Calu3 (cell line): ENCODE measurements at regions not wholly inside any gene's neighbourhood (a gene's known extent, or its start where the extent isn't known, plus 50 kb on each side); places are given as distances from the start of the nearest gene placed in this dataset.
A peak's percentile ranks its signal among the peaks of the same experiment; 100 is the strongest.

Experiments
- BruUV-seq: library from RNA; stranded (reverse); fragments of 400-500 nt; replicated peaks from 2 replicates; lab custom pipeline; 2021; lab: Mats Ljungman, UMichigan
- CTCF ChIA-PET: fragments of 300-600 bp; sonication (Branson Sonifier 250); formaldehyde crosslinking; loops from one replicate; lab custom pipeline; 2022; ENCODE audit warnings: antibody characterized with exemption; lab: Charles Lee
- DNase-seq: peaks from one replicate; pipeline ENCODE4 v3.0.0; 2022
- H3K27ac Mint-ChIP-seq: one replicate; pipeline ENCODE4 v1.8.0; 2022; ENCODE audit warnings: mixed read lengths; ENCODE audit not compliant: unreplicated experiment
- H3K27me3 Mint-ChIP-seq: one replicate; pipeline ENCODE4 v1.8.0; 2022; ENCODE audit warnings: mixed read lengths; ENCODE audit not compliant: unreplicated experiment
- H3K36me3 Mint-ChIP-seq: one replicate; pipeline ENCODE4 v1.8.0; 2022; ENCODE audit warnings: mild to moderate bottlenecking, moderate library complexity, mixed read lengths; ENCODE audit not compliant: insufficient read depth, unreplicated experiment
- H3K4me1 Mint-ChIP-seq: one replicate; pipeline ENCODE4 v1.8.0; 2022; ENCODE audit warnings: mild to moderate bottlenecking, low read depth, mixed read lengths; ENCODE audit not compliant: unreplicated experiment
- H3K4me3 Mint-ChIP-seq: one replicate; pipeline ENCODE4 v1.8.0; 2022; ENCODE audit warnings: mild to moderate bottlenecking, low read depth, moderate library complexity, mixed read lengths; ENCODE audit not compliant: unreplicated experiment
- H3K9me3 Mint-ChIP-seq: one replicate; pipeline ENCODE4 v1.8.0; 2022; ENCODE audit warnings: low read depth, mixed read lengths; ENCODE audit not compliant: unreplicated experiment
- CTCF ChIP-seq: fragments of 200-600 bp; IDR thresholded peaks from one replicate; pipeline ENCODE4 v1.8.0; 2022; ENCODE audit warnings: antibody characterized with exemption; ENCODE audit not compliant: unreplicated experiment
- intact Hi-C: fragments of 100-400 bp; cut with micrococcal nuclease; formaldehyde crosslinking; loops from one replicate; pipeline ENCODE4 v1.10.0; 2022; ENCODE audit not compliant: unreplicated experiment

GRCh38 chr20:57939499-57939898, 229.7 kb upstream of the PMEPA1 start:
- no peak for TF ChIP-seq CTCF
- BruUV-seq: no TSS peak
- no peaks in the 10 kb centered on the region for H3K27me3 Mint-ChIP-seq
- peaks cover 74% of the 10 kb centered on the region for H3K4me1 Mint-ChIP-seq
- peaks cover 5% of the 10 kb centered on the region for H3K36me3 Mint-ChIP-seq
- H3K27ac Mint-ChIP-seq: no peak overlapping the region
- H3K9me3 Mint-ChIP-seq: no peaks in the 10 kb centered on the region
- intact Hi-C loops: no loop called here
- DNase-seq: no peak
- CTCF ChIA-PET: interaction anchor here (1.0 to 1.4 kb wide), 2 partner anchors 9 to 33 kb away, joined by 4 read pairs; no protein-coding TSS in a partner anchor
- no peak overlapping the region for H3K4me3 Mint-ChIP-seq

GRCh38 chr20:57938158-57939108, 228.6 kb upstream of the PMEPA1 start:
- no peak overlapping the region for H3K4me3 Mint-ChIP-seq
- intact Hi-C loops: no loop called here
- DNase-seq: no peak
- H3K9me3 Mint-ChIP-seq: no peaks in the 10 kb centered on the region
- CTCF ChIA-PET: no interaction called here
- peaks cover 5% of the 10 kb centered on the region for H3K36me3 Mint-ChIP-seq
- no TSS peak for BruUV-seq
- H3K27ac Mint-ChIP-seq: peak overlapping the region; percentile 28
- peaks cover 68% of the 10 kb centered on the region for H3K4me1 Mint-ChIP-seq
- TF ChIP-seq CTCF: peak; percentile 49
- no peaks in the 10 kb centered on the region for H3K27me3 Mint-ChIP-seq

- Mint-ChIP-seq H3K4me3 (no peak overlapping the region), H3K4me1 (peaks cover 61% of the 10 kb centered on the region), H3K9me3 (no peaks in the 10 kb centered on the region), H3K36me3 (peaks cover 5% of the 10 kb centered on the region), H3K27ac (peak overlapping the region; percentile 28), H3K27me3 (no peaks in the 10 kb centered on the region)
- TF ChIP-seq CTCF: no peak
- intact Hi-C loops: no loop called here
- no peak for DNase-seq
- CTCF ChIA-PET: no interaction called here
- no TSS peak for BruUV-seq
Observed at GRCh38 chr20:57936636-57937385, 227.0 kb upstream of the PMEPA1 start.

GRCh38 chr20:57934913-57935312, 225.1 kb upstream of the PMEPA1 start:
- BruUV-seq: no TSS peak
- peak overlapping the region; percentile 54 for H3K27ac Mint-ChIP-seq
- no peak for DNase-seq
- no peak overlapping the region for H3K4me3 Mint-ChIP-seq
- peaks cover 5% of the 10 kb centered on the region for H3K36me3 Mint-ChIP-seq
- intact Hi-C loops: no loop called here
- peaks cover 42% of the 10 kb centered on the region for H3K4me1 Mint-ChIP-seq
- no peak for TF ChIP-seq CTCF
- no peaks in the 10 kb centered on the region for H3K9me3 Mint-ChIP-seq
- CTCF ChIA-PET: no interaction called here
- H3K27me3 Mint-ChIP-seq: no peaks in the 10 kb centered on the region
